HG02970 (cell line): ENCODE measurements at regions not wholly inside any gene's neighbourhood (a gene's known extent, or its start where the extent isn't known, plus 50 kb on each side); places are given as distances from the start of the nearest gene placed in this dataset.

Source experiments
- ATAC-seq: cut with Tn5 transposase; IDR thresholded peaks from one replicate; pipeline ENCODE4 v1.9.1; 2021; ENCODE audit warnings: mild to moderate bottlenecking, moderate library complexity, moderate number of reproducible peaks; ENCODE audit not compliant: unreplicated experiment, low FRiP score

DNA sequence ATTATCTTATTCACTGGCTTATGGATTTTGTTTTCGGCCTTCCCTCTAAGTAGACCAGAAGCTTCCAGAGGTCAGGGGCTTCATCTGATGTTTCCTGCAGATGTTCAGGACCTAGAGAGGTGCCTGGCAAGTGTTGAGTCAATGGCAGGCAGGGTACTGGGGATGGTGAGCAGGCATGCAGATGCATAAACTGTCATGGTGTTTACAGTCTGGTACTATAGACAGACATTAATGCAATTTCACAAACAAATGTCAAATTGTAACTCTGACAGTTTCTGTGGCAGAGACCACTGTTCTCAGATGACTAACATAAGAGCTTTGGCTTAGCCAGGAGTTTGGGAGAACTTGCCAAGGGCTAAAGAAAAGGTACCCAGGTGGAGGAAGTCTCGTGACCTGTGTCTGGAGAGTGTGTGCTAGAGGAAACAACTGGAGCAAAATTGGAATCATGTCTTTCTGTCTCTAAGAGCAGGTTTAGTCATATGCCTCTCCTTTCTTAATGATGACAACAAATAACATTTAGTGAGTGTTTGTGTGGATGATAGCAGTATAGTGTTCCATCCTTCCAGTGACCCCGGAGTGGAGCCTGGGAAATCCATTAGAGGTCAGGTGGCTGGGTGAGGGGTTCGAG lies 53.7 kb upstream of the TRAK1 start:
- no peak for ATAC-seq

- ATAC-seq = no peak
Measured at GRCh38 chr3:42036483-42036823, 54.7 kb upstream of the TRAK1 start.

- ATAC-seq = no peak
Measured at GRCh38 chr3:42035816-42036482, 55.2 kb upstream of the TRAK1 start.

DNA sequence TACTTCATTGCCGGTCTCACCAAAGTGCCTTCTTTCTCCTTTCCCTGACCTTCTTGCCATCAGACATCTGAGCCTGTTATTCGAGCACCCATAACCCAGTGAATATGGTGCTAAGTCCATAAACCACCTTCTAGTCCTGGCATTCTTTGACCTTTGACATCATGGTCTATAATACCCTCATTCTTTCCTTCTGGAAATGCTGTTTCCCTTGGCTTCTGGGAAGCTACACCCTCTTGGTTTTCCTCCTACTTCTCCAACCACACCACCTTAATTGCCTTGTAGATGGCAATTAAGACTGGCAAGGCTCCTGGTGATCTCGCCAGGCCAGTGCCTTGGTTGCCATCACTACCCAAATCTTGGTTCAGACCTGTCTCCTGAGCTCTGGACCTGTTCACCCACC lies 56.1 kb upstream of the TRAK1 start:
- ATAC-seq = no peak

GRCh38 chr3:42033741-42034140 lies 57.4 kb upstream of the TRAK1 start:
- no peak for ATAC-seq

- ATAC-seq = no peak
Measured at GRCh38 chr3:42032693-42033349, 58.3 kb upstream of the TRAK1 start.

GRCh38 chr3:42031808-42032480 lies 59.2 kb upstream of the TRAK1 start:
- ATAC-seq = no peak

GRCh38 chr3:42028474-42028873 lies 62.7 kb upstream of the TRAK1 start:
- no peak for ATAC-seq

- no peak for ATAC-seq
Measured at GRCh38 chr3:42027571-42027970, 63.6 kb upstream of the TRAK1 start.

GRCh38 chr3:42025370-42026138 lies 63.7 kb upstream of the ULK4 start:
- ATAC-seq = no peak

DNA sequence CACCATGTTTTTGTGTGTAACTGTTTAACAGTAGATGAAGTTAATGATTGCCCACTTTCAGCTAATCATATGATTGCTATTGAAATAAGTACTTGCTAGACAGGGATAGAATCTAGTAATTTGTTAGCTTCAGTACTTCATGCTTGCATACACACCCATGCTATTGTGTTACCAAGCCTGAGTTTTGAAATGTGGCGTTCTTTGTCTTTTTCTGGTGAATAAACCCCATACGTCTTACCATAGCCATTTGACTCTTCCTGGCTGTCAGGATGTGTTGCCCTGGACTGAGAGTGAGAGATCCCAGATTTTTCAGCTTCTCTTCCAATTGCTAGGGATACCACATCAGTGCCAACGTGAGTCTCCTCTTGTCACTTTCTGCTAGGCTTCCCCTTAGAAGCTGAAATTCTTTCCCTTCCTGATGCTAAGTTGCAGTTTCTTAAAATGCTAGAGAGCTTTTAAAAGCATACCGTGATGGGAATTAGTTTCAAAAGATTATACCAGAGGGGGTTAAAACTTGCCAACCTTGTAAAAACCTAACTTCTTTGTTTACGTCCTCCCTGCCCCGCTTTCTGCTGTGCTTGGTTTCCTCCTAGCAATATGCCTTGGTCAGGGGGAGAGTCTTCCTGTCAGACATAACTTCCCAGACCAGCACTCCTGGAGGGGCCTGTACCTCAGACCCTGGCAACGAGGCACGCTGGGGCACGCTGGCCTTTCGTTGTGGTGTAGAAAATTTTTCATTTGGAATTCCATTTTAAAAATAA lies 62.9 kb upstream of the ULK4 start:
- no peak for ATAC-seq

- no peak for ATAC-seq
Measured at GRCh38 chr3:42023380-42023779, 61.5 kb upstream of the ULK4 start.

- ATAC-seq = no peak
Measured at GRCh38 chr3:42022355-42022754, 60.5 kb upstream of the ULK4 start.

- no peak for ATAC-seq
Measured at GRCh38 chr3:42020684-42021307, 58.9 kb upstream of the ULK4 start.

- ATAC-seq = no peak
Measured at GRCh38 chr3:42019953-42020260, 58.0 kb upstream of the ULK4 start.

DNA sequence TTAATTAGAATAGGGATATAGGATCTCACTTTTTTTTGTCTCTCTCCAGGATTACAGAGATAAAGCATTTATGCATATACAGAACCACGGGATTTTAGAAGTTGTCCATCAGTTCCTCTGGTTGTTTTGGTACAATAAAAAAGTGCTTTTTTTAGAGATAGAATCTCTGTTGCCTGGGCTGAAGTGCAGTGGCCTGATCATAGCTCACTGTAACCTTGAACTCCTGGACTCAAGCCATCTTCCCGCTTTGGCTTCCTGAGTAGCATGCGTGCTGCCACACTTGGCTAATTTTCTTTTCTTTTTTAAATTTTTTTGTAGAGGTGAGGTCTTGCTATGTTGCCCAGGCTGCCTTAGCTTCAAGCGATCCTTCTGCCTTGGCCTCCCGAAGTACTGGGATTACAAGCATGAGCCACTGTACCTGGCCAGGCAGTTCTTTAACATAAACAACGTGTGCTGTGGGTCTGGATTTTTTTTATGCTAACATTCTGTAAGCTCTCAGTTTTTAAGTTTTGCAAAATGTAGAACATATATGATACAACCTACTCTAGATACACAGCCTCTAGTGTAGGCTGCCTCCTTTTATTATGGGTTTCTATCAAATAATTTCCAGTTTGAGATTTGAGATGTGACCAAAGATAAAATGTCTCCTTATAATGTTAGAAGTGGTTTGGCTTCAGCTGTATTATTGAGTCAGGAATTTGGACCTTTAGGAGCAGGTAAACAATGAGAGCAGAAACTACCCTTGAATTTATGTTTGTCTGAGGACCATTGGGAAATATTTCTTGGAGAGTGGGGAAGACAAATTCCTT lies 57.4 kb upstream of the ULK4 start:
- ATAC-seq = no peak

- ATAC-seq = no peak
Measured at GRCh38 chr3:42014921-42015533, 53.1 kb upstream of the ULK4 start.

GRCh38 chr3:42014458-42014920 lies 52.6 kb upstream of the ULK4 start:
- ATAC-seq = no peak
